GM19239 (cell line): ENCODE measurements at regions not wholly inside any gene's neighbourhood (a gene's known extent, or its start where the extent isn't known, plus 50 kb on each side); places are given as distances from the start of the nearest gene placed in this dataset.
A peak's percentile ranks its signal among the peaks of the same experiment; 100 is the strongest.

Experiments used
- DNase-seq: peaks from one replicate; pipeline ENCODE4 v3.0.0; 2011; ENCODE audit warnings: low spot score; ENCODE audit not compliant: insufficient read length
- FAIRE-seq: peaks from 2 replicates; lab custom pipeline; 2011; peaks lifted over from hg19 to GRCh38; lab: Jason Lieb, UNC

DNA sequence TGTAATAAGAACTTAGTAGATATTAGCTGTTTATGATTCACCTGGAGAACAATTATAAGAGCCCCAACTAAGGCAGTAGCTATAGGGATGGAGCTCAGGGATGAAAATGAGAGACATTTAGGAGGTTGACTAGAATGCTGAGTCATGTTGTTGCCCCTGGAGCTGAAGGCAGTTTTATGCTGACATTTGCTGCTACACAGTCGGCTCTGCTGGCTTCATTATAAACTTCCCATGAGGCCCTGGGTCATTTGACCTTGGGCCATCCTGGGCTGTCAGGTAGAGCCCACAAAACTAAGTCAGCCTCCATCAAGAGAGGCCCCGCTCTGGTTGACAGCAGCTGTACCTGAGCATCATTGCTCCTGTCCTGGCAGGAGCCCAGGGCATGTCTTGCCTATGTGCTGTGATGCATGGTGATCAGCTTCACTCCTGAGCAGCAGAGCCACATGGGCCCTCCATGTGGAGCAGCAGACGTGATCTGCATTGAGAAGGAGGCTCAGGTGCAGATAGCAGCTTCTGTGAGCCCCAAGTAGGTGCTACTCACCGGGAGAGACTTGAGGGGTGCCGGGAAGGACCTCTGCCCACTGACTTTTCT, 112.4 kb downstream of the TBX19 start:
- DNase-seq (no peak), FAIRE-seq (no peak)

DNA sequence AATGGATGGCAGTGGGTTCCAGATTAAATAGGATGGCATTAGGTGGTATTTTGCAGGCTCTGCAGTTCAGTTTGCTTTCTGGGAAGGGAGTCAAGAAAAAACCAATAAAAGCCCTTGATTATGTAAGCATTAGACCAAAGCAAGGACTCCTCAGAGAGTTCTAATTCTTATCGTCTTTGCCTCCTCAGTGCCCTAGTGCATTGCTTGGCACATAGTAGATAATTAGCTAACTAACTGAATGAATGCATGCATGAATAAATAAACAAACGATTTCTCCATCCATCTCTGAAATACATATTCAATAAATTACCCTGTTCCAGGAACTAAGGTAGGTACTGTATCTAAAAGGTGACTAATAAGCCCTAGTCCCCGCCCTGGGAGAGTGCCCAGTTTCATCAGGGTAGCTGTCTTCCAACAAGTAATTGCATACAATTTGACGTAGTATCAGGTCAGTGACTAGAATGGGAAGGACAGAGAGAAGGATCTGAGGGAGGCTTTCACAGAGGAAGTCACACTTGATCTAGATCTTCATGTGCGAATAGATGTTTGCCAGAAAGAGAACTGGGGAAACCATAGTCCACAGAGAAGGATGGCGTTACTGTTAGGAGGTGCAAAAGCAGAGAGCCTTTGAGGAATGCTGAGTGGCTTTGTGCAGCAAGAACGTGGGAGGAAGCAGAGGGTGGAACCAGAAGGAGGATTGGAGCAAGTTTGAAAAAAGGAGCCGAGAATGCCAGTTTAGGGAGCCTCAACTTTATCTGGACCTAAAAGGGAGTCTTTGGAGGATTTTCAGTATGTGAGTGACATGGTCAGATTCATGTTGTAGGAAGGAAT, 111.4 kb downstream of the TBX19 start:
- FAIRE-seq (no peak), DNase-seq (no peak)

DNA sequence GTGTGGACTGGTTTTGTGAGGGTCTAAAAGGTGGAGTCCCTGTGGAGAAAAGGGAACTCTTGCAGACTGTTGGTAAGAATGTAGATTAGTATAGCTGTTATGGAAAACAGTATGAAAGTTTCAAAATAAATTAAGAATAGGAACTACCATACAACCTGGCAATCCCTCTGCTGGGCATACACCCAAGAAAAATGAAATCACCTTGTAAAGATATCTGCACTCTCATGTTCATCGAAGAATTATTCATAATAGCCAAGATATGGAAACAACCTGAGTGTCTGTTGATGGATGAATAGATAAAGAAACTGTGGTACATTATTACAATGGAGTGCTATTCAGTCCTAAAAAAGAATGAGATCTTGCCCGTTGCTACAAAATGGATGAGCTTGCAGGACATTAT, 109.6 kb downstream of the TBX19 start:
- no peak for FAIRE-seq

DNA sequence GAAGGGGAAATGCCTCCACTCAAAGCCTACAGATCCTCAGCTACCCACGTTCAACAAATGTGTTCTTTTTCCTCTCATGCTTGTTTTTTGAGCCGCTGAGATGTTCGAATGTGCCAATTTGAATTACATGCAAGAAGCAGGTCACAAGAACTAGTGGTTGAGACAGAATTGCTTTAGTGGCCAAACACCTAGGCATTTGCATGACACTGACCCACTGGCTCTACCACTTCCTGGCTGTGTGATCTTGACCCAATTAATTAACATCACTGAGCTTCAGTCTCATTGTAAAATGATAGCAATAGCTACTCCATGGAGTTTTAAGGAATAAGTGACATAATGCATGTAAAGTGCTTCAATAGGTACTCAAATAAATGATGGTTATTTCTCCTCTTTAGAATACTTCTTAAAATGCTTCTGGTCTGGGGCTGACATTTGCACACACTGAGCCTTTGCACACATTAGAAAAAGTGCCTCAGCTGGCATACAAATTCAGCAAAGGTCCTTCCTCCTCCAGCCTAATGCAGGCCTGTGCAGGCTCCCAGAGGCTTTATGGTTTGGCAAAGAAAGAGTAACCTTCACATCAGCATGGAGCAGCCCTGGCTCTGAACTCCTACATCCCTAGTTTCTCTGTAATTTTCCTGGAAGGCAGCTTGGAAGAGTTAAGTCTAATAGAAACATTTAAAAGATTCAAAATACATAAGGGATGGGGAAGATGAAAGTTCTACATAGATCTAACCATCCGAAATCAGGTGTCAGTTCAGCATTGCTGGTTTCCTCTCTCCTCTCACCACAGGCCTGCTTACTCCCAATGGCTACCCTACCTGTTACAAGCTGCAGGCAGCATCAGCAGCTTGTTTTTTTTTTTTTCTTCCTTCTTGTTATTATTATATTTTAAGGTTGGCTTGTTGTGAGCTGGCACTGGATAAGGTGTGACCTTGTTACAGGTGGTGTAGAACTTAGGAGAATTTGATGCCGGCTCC, 107.4 kb downstream of the TBX19 start:
- no peak for DNase-seq
- FAIRE-seq = no peak

More for the DNA sequence above, 109.6 kb downstream of the TBX19 start:
- no peak for DNase-seq

DNA sequence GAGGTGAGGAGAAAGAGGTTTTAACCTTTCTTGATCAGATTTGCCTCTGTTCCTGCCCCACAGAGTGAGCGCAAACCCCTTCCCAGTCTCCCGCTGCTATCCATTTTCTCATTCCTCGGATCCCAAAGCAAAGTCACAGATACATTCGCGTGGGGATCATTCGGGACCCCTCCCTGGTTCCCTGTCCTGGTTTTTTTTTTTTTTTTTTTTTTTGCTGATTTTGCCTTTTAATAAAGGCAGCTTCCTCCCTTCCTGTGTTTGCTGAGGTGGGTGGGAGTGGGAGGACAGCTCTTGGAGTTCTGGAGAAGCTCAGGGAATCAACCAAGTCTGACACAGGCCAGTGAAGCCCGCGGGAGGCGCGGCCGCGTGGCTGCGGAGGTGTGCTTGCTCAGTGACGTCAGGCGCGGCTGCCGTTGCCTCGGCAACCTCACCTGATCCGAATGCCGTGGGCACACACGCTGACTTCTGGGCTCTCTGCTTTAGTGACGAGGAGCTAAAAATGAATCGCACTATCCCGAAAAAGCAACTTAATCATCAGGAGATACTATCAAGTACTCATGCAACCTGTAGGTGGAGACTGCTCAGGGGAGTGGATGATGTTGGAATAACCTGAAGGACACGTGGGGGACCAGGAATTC, 106.4 kb downstream of the TBX19 start:
- no peak for FAIRE-seq
- peak; percentile 21 for DNase-seq

DNA sequence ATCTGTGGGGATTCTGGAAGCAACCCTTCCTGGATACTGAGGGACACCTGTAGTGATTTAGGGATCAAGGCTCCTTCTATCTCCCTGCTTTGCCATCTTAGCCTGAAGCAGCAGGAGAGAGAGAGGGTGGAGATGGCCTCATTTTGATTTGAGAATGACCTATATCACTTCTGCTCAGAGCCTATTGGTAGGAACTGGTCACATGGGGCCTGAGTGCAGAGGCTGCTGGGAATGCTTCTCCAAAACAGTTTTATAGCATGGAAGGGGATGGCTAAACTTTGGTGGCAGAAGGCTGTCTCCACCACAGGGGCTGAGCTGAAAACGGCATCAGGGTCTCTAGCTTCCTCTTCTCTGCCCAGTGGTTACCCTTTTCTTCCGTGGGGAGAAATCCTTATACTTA, 105.8 kb downstream of the TBX19 start:
- FAIRE-seq = no peak
- no peak for DNase-seq

DNA sequence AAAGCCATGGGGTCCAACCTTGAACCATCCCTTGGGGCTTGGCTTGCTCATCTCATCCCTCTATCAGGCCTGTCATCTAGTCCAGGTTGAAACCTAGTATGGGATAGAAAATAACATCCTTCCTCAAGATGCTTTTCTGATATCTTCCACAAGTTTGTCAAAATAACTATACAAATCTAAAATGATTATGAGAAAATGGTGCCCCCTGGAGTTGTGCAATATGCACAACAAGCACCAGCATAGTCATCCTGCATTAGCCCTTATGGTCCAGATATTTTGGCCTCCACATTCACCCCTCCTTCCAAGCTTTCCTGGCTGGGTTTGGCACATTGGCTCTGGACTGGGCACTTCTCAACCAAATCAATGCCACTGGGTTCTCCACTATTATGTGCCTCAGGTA, 101.2 kb downstream of the TBX19 start:
- no peak for FAIRE-seq
- DNase-seq = no peak

DNA sequence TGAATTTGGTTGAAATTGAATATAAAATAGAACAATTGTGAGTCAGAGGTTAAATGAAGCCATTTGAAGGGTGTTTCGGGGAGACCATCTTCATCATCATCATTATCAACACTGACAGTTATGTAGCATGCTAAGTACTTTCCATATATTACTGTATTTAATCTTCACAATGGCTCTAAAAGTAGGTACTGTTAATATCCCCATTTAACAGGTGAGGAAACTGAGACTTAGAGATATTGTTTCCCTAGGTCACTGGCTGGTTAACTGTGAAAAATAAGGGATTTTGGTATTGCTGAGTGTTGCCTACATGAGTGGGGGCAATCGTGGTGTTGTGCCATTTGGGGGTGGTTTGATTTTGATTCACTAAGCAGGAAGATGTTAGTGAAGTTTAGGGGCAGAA, 100.3 kb downstream of the TBX19 start:
- DNase-seq (no peak), FAIRE-seq (no peak)

DNA sequence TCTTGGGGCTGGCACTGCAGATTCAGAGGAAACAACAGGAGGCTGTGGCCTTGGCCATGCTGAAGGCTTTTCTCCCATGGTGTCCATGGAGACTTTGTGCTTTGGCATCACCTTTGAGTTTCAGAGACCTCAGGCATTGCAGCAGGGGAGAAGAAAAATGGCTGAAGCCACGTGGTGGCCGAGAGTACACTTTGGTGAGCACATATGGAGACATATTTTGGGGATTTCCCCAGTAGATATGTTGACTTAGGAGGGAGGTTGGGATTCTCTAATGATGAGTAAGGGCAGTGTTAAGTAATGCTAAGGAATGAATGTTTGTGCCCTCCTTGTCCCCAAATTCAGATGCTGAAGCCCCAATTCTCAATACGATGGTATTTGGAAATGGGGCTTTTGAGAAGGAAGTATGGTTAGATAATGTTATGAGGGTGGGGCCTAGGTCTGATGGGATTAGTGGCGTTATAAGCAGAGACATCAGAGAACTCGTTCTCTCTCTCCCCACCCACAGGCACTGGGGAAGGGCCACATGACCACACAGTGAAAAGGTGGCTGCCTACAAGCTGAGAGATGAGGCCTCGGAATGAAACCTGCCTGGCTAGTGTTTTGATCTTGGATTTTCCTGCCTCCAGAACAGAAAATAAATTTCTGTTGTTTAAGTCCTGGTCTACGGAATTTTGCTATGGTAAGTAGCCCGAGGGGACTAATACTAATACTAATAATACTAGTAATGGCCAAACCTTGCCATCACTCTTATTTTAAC, 98.6 kb downstream of the TBX19 start:
- no peak for FAIRE-seq

DNA sequence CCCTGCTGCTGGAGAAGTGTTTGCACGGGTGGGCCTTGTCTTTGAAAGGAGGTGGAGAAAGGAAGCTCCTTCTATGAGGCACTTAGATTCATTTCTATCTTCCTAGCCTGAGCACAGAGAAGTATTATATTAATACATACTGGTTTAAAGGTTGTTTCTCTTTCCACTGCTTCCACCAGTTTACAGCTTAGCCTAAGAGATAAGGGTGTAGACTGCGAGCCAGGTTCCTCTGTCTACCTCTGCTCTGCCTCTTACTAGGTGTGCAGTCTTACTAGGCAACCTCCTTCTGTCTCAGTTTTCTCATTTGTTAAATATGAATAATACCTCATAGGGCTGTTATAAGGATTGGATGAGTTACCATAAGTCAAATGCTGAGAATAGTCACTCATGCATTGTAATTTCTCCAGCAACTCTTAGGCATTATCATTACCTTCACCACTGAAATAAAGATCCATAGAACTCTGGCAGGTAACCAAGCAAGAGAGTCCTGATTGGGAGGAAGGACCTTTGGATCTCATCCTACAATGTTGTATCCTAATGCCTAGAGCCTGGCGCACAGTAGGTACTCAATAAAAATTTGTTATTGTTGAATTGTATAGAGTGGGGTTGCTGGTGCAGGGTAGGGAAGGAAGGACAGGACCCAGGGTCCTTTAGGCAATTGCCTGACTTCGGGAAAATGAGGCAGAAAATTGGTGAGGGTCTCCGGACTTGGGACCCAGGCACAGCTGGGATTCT, 95.1 kb downstream of the TBX19 start:
- DNase-seq (no peak), FAIRE-seq (no peak)

More for the DNA sequence above, 98.6 kb downstream of the TBX19 start:
- DNase-seq = no peak

DNA sequence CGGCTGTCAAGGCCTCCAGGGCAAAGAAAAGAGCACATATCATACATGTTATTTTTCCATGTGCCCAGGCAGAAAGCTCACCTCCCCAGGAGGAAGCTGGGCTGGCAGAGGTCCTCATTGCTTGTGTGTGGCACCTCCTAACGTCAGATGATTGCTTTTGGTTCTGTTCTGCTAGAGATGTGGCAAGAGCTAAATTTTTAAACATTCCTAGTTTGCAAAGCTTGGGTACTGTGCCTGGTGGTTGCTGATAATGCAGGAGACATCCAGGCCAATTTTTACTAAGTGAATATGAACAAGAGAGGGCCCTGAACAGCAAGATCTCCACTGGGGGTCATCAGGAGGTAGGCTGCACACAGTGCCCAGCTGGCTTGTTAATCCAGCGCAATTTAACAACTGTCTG, 93.9 kb downstream of the TBX19 start:
- DNase-seq (no peak), FAIRE-seq (no peak)

DNA sequence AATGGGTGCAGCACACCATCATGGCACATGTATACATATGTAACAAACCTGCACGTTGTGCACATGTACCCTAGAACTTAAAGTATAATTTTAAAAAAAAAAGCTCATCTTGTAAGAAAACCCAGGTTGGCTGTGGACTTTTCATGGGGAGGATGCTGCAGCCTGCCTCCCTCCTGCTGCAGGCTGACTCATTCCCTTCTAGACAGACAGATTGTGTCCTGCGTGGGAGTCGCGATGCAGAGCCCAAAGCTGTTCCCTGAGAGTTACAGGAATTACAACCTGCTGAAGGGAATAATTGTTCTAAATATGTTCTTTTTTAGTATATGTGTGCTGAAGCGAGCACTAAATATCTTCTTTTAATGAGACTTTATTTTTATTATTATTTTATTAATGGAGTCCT, 93.2 kb downstream of the TBX19 start:
- no peak for DNase-seq
- no peak for FAIRE-seq

DNA sequence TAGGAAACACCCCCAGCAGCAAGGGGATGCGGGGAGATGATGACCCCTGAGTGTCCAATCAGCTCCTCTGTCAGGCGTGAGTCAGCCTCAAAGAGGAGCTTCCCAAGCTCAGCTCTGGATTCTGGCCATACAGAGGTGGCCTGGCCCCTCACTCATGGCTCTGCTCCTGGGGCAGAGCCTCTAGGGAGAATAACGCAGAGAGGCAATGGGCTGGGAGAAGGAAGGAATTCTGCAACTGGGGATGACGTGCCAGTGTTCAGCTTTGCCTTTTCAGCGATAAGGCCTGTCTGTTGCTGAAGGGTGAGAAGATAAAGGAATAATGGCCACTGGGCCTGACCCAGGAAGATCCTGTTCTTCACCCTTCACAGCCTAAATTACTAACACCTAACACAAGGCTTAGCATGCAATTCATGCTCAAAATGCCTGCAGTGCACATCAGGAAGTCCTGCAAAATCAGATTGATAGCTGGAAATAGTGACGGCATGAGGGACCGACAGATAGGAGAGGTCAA, 92.2 kb downstream of the TBX19 start:
- DNase-seq (no peak), FAIRE-seq (no peak)

DNA sequence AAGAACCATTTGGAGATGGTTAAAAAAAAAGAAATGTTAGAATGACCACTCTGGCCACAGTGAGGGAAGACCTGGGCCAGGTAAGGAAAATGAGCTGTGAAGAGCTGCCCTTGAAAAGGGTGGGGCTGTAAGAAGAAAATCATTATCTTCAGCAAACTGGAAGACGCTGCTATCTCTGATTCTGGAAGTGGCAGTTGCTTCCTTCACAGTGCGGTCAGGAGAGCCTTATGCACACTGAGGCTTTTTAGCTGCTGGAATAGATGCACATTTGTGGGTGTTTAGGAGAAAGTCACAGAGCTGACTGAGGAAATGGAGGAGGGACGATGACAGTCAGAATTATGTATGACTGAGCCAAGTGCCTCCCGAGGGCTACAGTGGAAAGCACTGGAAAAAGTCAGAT, 91.6 kb downstream of the TBX19 start:
- DNase-seq = no peak
- no peak for FAIRE-seq

DNA sequence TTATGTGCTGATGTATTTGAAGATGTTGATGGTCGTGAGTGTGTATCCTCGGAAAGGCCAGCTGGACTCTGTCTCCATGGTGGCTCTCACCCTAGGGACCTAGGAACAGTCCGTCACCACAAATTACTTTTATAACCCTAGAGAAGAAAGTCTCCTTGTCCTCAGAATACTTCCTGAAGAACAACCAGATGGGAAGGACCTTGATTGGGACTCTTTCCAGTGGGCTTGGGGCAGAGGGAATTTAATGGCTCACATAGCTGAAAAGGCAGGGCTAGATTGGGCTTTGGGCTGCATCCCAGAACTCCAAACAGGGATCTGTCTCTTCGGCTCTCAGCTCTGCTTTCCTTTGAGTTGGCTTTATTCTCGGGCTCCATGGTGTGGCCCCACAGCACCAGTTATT, 90.8 kb downstream of the TBX19 start:
- no peak for DNase-seq
- no peak for FAIRE-seq

DNA sequence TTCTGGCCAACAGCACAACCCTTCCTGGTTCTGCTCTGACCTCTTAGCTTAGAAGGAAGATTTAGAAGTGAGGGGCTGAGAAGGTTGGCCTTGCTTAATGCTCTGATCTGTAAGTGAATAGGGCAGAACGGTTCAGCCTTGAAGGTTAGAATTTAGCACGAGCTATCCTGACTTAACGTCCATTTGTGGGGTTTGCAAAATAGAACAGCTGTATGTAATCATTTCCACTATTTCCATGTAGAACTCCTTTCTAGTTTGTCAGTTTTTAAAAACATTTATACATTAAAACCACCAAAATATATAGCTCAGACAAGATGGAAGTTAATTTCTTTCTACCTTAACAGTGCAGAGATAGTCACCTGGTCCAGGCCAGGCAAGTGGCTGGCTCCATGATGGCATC, 89.9 kb downstream of the TBX19 start:
- FAIRE-seq (no peak), DNase-seq (no peak)

DNA sequence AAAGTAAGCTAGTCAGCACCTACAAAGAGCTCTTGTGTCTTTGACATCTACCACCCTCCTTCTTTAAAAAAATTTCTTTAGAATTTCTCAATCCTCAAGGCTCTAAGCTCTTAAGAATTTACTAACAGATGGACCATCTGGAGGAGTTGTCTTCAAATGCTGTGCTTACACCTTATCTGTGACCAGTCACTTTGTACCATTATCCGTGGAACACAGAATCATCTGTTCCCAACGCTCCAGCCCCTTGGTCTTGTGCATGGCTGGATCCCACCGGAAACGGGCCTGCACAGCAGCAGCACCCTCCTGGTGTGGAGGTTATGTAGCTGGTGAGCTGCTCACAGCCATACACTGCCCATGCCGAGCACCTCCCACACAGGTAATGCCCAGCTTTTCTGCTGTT, 89.0 kb downstream of the TBX19 start:
- FAIRE-seq (no peak), DNase-seq (no peak)

DNA sequence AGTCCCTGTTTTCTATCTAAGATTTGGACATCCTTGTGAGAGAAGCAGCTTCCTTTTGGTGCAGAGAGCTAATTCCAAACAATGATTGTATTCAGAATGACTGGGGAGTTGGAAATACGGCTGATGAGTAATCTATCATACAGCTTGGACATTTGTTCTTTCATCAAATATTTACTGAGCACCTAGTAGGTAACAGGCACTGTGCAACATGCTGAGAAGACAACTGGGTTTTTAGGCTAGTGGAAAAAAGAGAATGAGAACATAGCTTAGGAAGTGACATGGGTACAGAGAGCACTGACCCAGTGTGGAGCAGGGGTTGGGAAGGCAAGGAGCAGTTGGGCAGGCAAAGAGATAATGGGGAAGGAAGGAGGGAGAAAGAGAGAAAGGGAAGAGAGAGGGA, 87.5 kb downstream of the TBX19 start:
- DNase-seq = no peak
- FAIRE-seq = no peak
